K562 (cell line): ENCODE measurements at regions not wholly inside any gene's neighbourhood (a gene's known extent, or its start where the extent isn't known, plus 50 kb on each side); places are given as distances from the start of the nearest gene placed in this dataset.

Source experiments
- ATAC-seq: fragments of 200-7000 bp; cut with Tn5 transposase; 3 replicates; pipeline ENCODE4 v1.9.1; 2020; ENCODE audit warnings: moderate library complexity
- BruUV-seq: library from RNA; stranded (reverse); fragments of 400-500 nt; replicated peaks from 2 replicates; lab custom pipeline; 2021; lab: Mats Ljungman, UMichigan
- CTCF ChIA-PET: fragments of 300-600 bp; formaldehyde crosslinking; extraction: SDS; loops from one replicate; lab custom pipeline; 2021; ENCODE audit warnings: low intra/inter-chr PET ratio; lab: Yijun Ruan, JAX
- POLR2A ChIA-PET: fragments of 300-600, 350-650 bp; sonication (Branson Sonifier 250); formaldehyde crosslinking; extraction: SDS; loops from one replicate; lab custom pipeline; 2021; ENCODE audit warnings: antibody characterized with exemption, inconsistent platforms; lab: Yijun Ruan, JAX
- DNase-seq, 4 experiments: peaks; one replicate each; pipeline versions ENCODE4 v3.0.0 to v3.0.0-alpha.2; 2011 to 2018; ENCODE audit warnings: low spot score in 3 of 4, mixed read lengths in 3 of 4; ENCODE audit errors: extremely low read depth in 1 of 4
- FAIRE-seq: peaks from 2 replicates; lab custom pipeline; 2011; peaks lifted over from hg19 to GRCh38; lab: Jason Lieb, UNC
- H2AFZ ChIP-seq: 2 replicates; pipeline ENCODE4 v1.6.0; 2011; ENCODE audit warnings: low read depth, low read length, control low read depth, inconsistent platforms
- H3K27ac ChIP-seq: fragments of 200-600 bp; 3 replicates; pipeline ENCODE4 v1.8.0; 2011; ENCODE audit warnings: low read depth, mild to moderate bottlenecking, control low read depth, inconsistent platforms, low read length, moderate library complexity, mixed read lengths; ENCODE audit errors: extremely low read depth
- H3K27me3 ChIP-seq, 2 experiments: fragments of 300-600 bp in 1 of 2; 2 replicates in 1 of 2; 3 replicates in 1 of 2; pipeline versions ENCODE4 v1.6.0 to v1.8.0; 2011; ENCODE audit warnings: inconsistent platforms in 2 of 2, low read length in 2 of 2, mild to moderate bottlenecking in 1 of 2, mixed read lengths in 1 of 2, moderate library complexity in 1 of 2; ENCODE audit not compliant: control insufficient read depth in 2 of 2, insufficient read depth in 2 of 2
- H3K36me3 ChIP-seq: fragments of 300-600 bp; 3 replicates; pipeline ENCODE4 v1.8.0; 2011; ENCODE audit warnings: mild to moderate bottlenecking, low read length, inconsistent platforms; ENCODE audit not compliant: control insufficient read depth, insufficient read depth
- H3K4me1 ChIP-seq, 2 experiments: fragments of 200-600 bp in 1 of 2; replicated peaks in 1 of 2; 2 replicates in 1 of 2; 3 replicates in 1 of 2; pipeline versions ENCODE4 v1.5.1 to v1.8.0; 2011; ENCODE audit warnings: inconsistent platforms in 2 of 2, low read length in 2 of 2, mild to moderate bottlenecking in 1 of 2, mixed read lengths in 1 of 2, moderate library complexity in 1 of 2; ENCODE audit not compliant: control insufficient read depth in 2 of 2, insufficient read depth in 2 of 2
- H3K4me2 ChIP-seq: 2 replicates; pipeline ENCODE4 v1.6.1; 2011; ENCODE audit warnings: low read length, control low read depth, inconsistent platforms, mixed read lengths; ENCODE audit not compliant: insufficient read depth
- H3K4me3 ChIP-seq: fragments of 200-600 bp; sonication (generic), shearing (Covaris generic); 2 replicates; pipeline ENCODE4 v1.5.1; 2016; ENCODE audit warnings: control low read depth, inconsistent platforms
- H3K79me2 ChIP-seq: fragments of 200-600 bp; 3 replicates; pipeline ENCODE4 v1.8.0; 2011; ENCODE audit warnings: low read length, inconsistent platforms; ENCODE audit not compliant: control insufficient read depth, insufficient read depth
- H3K9ac ChIP-seq, 2 experiments: 2 replicates each; pipeline versions ENCODE4 v1.6.0 to v1.6.1; 2011; ENCODE audit warnings: low read depth in 2 of 2, low read length in 2 of 2, control low read depth in 1 of 2, inconsistent platforms in 1 of 2, mild to moderate bottlenecking in 1 of 2, mixed read lengths in 1 of 2; ENCODE audit not compliant: insufficient read depth in 1 of 2
- H3K9me1 ChIP-seq: one replicate; pipeline ENCODE4 v1.6.0; 2011; ENCODE audit warnings: inconsistent platforms, mild to moderate bottlenecking, low read length, moderate library complexity; ENCODE audit not compliant: control insufficient read depth, insufficient read depth
- H3K9me3 ChIP-seq: replicated peaks from 2 replicates; pipeline ENCODE4 v1.5.1; 2011; ENCODE audit warnings: low read depth, low read length, inconsistent platforms; ENCODE audit not compliant: control insufficient read depth, insufficient read depth
- H4K20me1 ChIP-seq: replicated peaks from 2 replicates; pipeline ENCODE4 v1.6.1; 2011; ENCODE audit warnings: low read length, inconsistent platforms, mixed read lengths; ENCODE audit not compliant: control insufficient read depth, insufficient read depth
- ARID3A ChIP-seq: IDR thresholded peaks from 2 replicates; pipeline ENCODE4 v1.6.1; 2012; ENCODE audit warnings: low read depth, low read length, improper control_type of control experiment, borderline replicate concordance
- FOXA3 ChIP-seq, 2 experiments: fragments of 450-650 bp in 1 of 2; sonication (generic) in 1 of 2; formaldehyde crosslinking; IDR thresholded peaks in 1 of 2; conservative IDR thresholded peaks in 1 of 2; 2 replicates each; pipeline versions ENCODE4 v1.4.0 to v1.8.0; 2020 to 2022; ENCODE audit warnings: mild to moderate bottlenecking in 2 of 2, missing genetic modification reagents in 1 of 2
- NCOA4 ChIP-seq: fragments of 450-650 bp; IDR thresholded peaks from 2 replicates; pipeline ENCODE4 v1.6.1; 2018; ENCODE audit warnings: mild to moderate bottlenecking; ENCODE audit not compliant: partially characterized antibody
- REST ChIP-seq, 2 experiments: fragments of 450-650 bp; formaldehyde crosslinking in 1 of 2; IDR thresholded peaks; 2 replicates each; pipeline versions ENCODE4 v1.4.0 to v1.6.1; 2014 to 2020; ENCODE audit warnings: mild to moderate bottlenecking in 2 of 2, borderline replicate concordance in 1 of 2, low read depth in 1 of 2
- SMC3 ChIP-seq: conservative IDR thresholded peaks from 2 replicates; pipeline ENCODE4 v1.6.1; 2011; ENCODE audit warnings: low read depth, low read length, improper control_type of control experiment; ENCODE audit not compliant: insufficient read depth
- THRB ChIP-seq: fragments of 450-650 bp; formaldehyde crosslinking; conservative IDR thresholded peaks from 2 replicates; pipeline ENCODE4 v1.4.0; 2022; ENCODE audit warnings: mild to moderate bottlenecking, missing genetic modification characterization
- ZC3H4 ChIP-seq: sonication (generic); formaldehyde crosslinking; IDR thresholded peaks from 2 replicates; pipeline ENCODE4 v1.9.0; 2021; ENCODE audit warnings: missing genetic modification reagents, borderline replicate concordance
- ZNF263 ChIP-seq: sonication (generic); formaldehyde crosslinking; IDR thresholded peaks from 2 replicates; pipeline ENCODE4 v1.8.0; 2022; ENCODE audit warnings: mild to moderate bottlenecking, missing genetic modification reagents, borderline replicate concordance
- ZNF347 ChIP-seq: fragments of 450-650 bp; formaldehyde crosslinking; IDR thresholded peaks from 2 replicates; pipeline ENCODE4 v1.4.0; 2020; ENCODE audit warnings: low read depth, mild to moderate bottlenecking, moderate library complexity
- WGBS: fragments of 100-300 bp; shearing (Covaris generic); methylation state at CpG from one replicate; pipeline ENCODE4 v1.1.6; 2016; ENCODE audit warnings: low coverage, mixed read lengths; ENCODE audit not compliant: insufficient coverage; ENCODE audit errors: missing lambda C conversion rate; 5-methylcytosine and 5-hydroxymethylcytosine counted together
- in situ Hi-C: fragments of 300-500 bp; cut with MboI; formaldehyde crosslinking; loops from 4 replicates; pipeline ENCODE4 v1.15.0; 2018; ENCODE audit warnings: inconsistent platforms, mixed read lengths
- intact Hi-C: fragments of 100-400 bp; cut with micrococcal nuclease; formaldehyde crosslinking; loops from 2 replicates; pipeline ENCODE4 v1.14.2; 2022

- ATAC-seq (peak; percentile 54; the same call in 1 of the 3 replicates), DNase-seq (peak in 1 of 4 experiments; percentile 18), FAIRE-seq (peak; percentile 44)
- ChIA-PET POLR2A (no interaction called here), CTCF (interaction anchor here (1.5 kb wide), 1 partner anchor 665 kb away, joined by 4 read pairs; no protein-coding TSS in a partner anchor)
- Histone ChIP-seq H3K27me3 (no peaks in the 10 kb centered on the region), H3K9me1 (no peaks in the 10 kb centered on the region), H4K20me1 (no peaks in the 10 kb centered on the region), H3K4me2 (no peak overlapping the region), H3K79me2 (no peaks in the 10 kb centered on the region), H3K9ac (no peak overlapping the region), H3K36me3 (no peaks in the 10 kb centered on the region), H3K4me1 (no peaks in the 10 kb centered on the region; a peak in 1 of 5 replicates), H3K4me3 (no peak overlapping the region), H2AFZ (0 out of 2 replicates have a peak overlapping the region, but pooled peaks have one; percentile 17), H3K9me3 (no peaks in the 10 kb centered on the region), H3K27ac (no peak overlapping the region)
- in situ Hi-C loops, result loop anchor here (25.0 kb wide), 1 partner anchor 2006 kb away; no protein-coding TSS in a partner anchor
- intact Hi-C loops, result loop anchor here (2.0 to 5.0 kb wide), 2 partner anchors 986 to 1986 kb away; no protein-coding TSS in a partner anchor
- 0% methylated on average over 5 of the region's 5 CpGs for WGBS
- BruUV-seq, result no TSS peak
- 0 out of 2 replicates have a peak, but pooled peaks have one; percentile 27 for TF ChIP-seq SMC3
- no peak for TF ChIP-seq THRB (CRISPR knock-in tag)
- peak; percentile 56; the same call in 1 of the 2 replicates for TF ChIP-seq ARID3A
- no peak for TF ChIP-seq NCOA4
- TF ChIP-seq REST (IDR thresholded peaks at IDR 0.05; ENCODE audit: borderline replicate concordance), result peak; percentile 34; the same call in 1 of the 2 replicates
- TF ChIP-seq REST (CRISPR knock-in tag; IDR thresholded peaks at IDR 0.05; ENCODE audit: low read depth), result no peak
- no peak for TF ChIP-seq ZC3H4 (CRISPR knock-in tag)
- peak in 1 of 2 experiments; percentile 78; a peak in 2 of 4 replicates for TF ChIP-seq FOXA3 (CRISPR knock-in tag; conservative IDR thresholded peaks at IDR 0.05 in 1 of 2, IDR thresholded peaks at IDR 0.05 in 1 of 2)
- no peak for TF ChIP-seq ZNF263 (CRISPR knock-in tag)
- no peak for TF ChIP-seq ZNF347 (CRISPR knock-in tag)
Measured at GRCh38 chr7:17680943-17681351, 259.3 kb downstream of the SNX13 start.
